ENCODE measurements at regions not wholly inside any gene's neighbourhood (a gene's known extent, or its start where the extent isn't known, plus 50 kb on each side); places are given as distances from the start of the nearest gene placed in this dataset.

DNA sequence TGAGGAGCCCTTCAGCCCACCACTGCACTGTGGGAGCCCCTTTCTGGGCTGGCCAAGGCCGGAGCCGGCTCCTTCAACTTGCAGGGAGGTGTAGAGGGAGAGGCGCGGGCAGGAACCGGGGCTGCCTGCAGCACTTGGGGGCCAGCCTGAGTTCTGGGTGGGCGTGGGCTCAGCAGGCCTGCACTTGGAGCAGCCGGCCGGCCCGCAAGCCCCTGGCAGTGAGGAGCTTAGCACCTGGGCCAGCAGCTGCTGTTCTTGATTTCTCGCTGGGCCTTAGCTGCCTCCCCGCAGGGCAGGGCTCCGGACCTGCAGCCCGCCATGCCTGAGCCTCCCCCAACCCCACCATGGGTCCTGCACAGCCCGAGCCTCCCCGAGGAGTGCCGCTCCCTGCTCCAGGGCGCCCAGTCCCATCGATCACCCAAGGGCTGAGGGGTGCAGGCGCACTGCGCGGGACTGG is 101.7 kb upstream of the ADGRB3 start:
- Histone ChIP-seq H3K36me3 (ENCODE audit: control insufficient read depth in 2 of 4, insufficient read depth in 4 of 4, low read length in 3 of 4) (no peaks in the 10 kb centered on the region), H3K23ac (ENCODE audit: insufficient read length) (no peak overlapping the region), H4K20me1 (replicated peaks in 1 of 2; ENCODE audit: control insufficient read depth in 1 of 2, insufficient read depth in 2 of 2, low read length in 2 of 2) (no peaks in the 10 kb centered on the region), H3K56ac (replicated peaks; ENCODE audit: insufficient read length, low read depth, low read length) (no peak overlapping the region), H4K8ac (ENCODE audit: extremely low read depth, insufficient read depth, low read length) (no peak overlapping the region), H2BK15ac (ENCODE audit: low read length) (no peak overlapping the region), H3K79me1 (ENCODE audit: low read depth, low read length) (no peaks in the 10 kb centered on the region), H2AK5ac (ENCODE audit: low read depth, low read length) (no peak overlapping the region), H3K9ac (replicated peaks in 1 of 4; ENCODE audit: extremely low read depth in 1 of 4, low read depth in 3 of 4, low read length in 3 of 4) (no peak overlapping the region), H3K27ac (ENCODE audit: low read depth, low read length) (no peak overlapping the region), H4K91ac (replicated peaks; ENCODE audit: insufficient read length, low read length) (no peak overlapping the region), H2BK120ac (replicated peaks; ENCODE audit: low read depth, low read length) (no peak overlapping the region), H3K4ac (replicated peaks; ENCODE audit: insufficient read length, low read depth, low read length) (no peak overlapping the region), H4K5ac (ENCODE audit: insufficient read length, low read depth, low read length) (no peak overlapping the region), H3K14ac (ENCODE audit: insufficient read length) (no peak overlapping the region), H3K4me3 (ENCODE audit: extremely low read depth in 1 of 4, insufficient read depth in 2 of 4, low read depth in 3 of 4, low read length in 4 of 4) (no peak overlapping the region), H2AFZ (ENCODE audit: low read length) (no peak overlapping the region), H3K4me1 (replicated peaks in 1 of 4; ENCODE audit: control insufficient read depth in 3 of 4, insufficient read depth in 4 of 4, low read length in 3 of 4) (no peaks in the 10 kb centered on the region), H3K4me2 (ENCODE audit: insufficient read depth in 1 of 2, low read depth in 2 of 2, low read length in 2 of 2) (no peak overlapping the region), H3K18ac (ENCODE audit: extremely low read depth, low read length) (no peak overlapping the region), H3K27me3 (replicated peaks in 1 of 4; ENCODE audit: control insufficient read depth in 3 of 4, extremely low read depth in 1 of 4, insufficient read depth in 3 of 4, low read length in 3 of 4) (no peaks in the 10 kb centered on the region), H2BK12ac (ENCODE audit: low read depth, low read length) (no peak overlapping the region), H3K23me2 (ENCODE audit: low read depth, low read length) (no peaks in the 10 kb centered on the region), H2BK5ac (ENCODE audit: low read depth, low read length) (no peak overlapping the region), H2BK20ac (ENCODE audit: low read length) (no peak overlapping the region), H3K9me3 (ENCODE audit: insufficient read depth in 2 of 2, low read depth in 1 of 2, low read length in 1 of 2) (peaks cover 1 to 7% of the 10 kb centered on the region in 2 experiments; a peak in 2 of 4 replicates), H3K79me2 (ENCODE audit: control insufficient read depth in 1 of 2, insufficient read depth in 2 of 2, low read length in 2 of 2) (no peaks in the 10 kb centered on the region)
- DNase-seq (ENCODE audit: low read depth in 1 of 2, low spot score in 2 of 2) (no peak), FAIRE-seq (no peak)
- ChIA-PET CTCF (ENCODE audit: partially characterized antibody) (interaction anchor here (0.6 to 1.1 kb wide), 2 partner anchors 35 to 112 kb away, joined by 3 to 4 read pairs; no protein-coding TSS in a partner anchor), POLR2A (ENCODE audit: partially characterized antibody) (no interaction called here)
- 100% methylated on average over 8 of the region's 21 CpGs; no CpG with 5 or more reads in 1 of the 2 experiments for WGBS, 2 experiments (ENCODE audit: extremely low coverage in 1 of 2, insufficient coverage in 1 of 2, insufficient read length in 1 of 2, insufficient replicate concordance in 2 of 2, low coverage in 1 of 2, low lambda C conversion rate in 2 of 2, missing lambda C conversion rate in 1 of 2)
- TF ChIP-seq BCL11A (IDR thresholded peaks at IDR 0.05; ENCODE audit: low read depth in 2 of 2, low read length in 2 of 2) (no peak), POLR2A (IDR thresholded peaks at IDR 0.05; ENCODE audit: control extremely low read depth in 1 of 2, low read depth in 2 of 2, low read length in 2 of 2) (no peak), CEBPB (IDR thresholded peaks at IDR 0.05; ENCODE audit: low read depth, low read length) (no peak), JUND (IDR thresholded peaks at IDR 0.05; ENCODE audit: low read length) (no peak), POLR2AphosphoS5 (IDR thresholded peaks at IDR 0.05; ENCODE audit: low read depth, low read length) (no peak), RAD21 (IDR thresholded peaks at IDR 0.05 in 1 of 2, conservative IDR thresholded peaks at IDR 0.05 in 1 of 2; ENCODE audit: low read depth in 2 of 2, low read length in 2 of 2) (no peak), POU5F1 (IDR thresholded peaks at IDR 0.05; ENCODE audit: low read depth, low read length) (no peak), SUZ12 (IDR thresholded peaks at IDR 0.05; ENCODE audit: low read length) (no peak), HDAC2 (IDR thresholded peaks at IDR 0.05; ENCODE audit: borderline replicate concordance in 1 of 2, low read depth in 2 of 2, low read length in 2 of 2) (no peak), SP1 (IDR thresholded peaks at IDR 0.05; ENCODE audit: low read depth, low read length) (no peak), EGR1 (IDR thresholded peaks at IDR 0.05; ENCODE audit: borderline replicate concordance, low read depth, low read length) (no peak), NANOG (IDR thresholded peaks at IDR 0.05; ENCODE audit: insufficient read depth, low read depth, low read length, poor library complexity, severe bottlenecking) (no peak)
- TF ChIP-seq, protein P1, sequence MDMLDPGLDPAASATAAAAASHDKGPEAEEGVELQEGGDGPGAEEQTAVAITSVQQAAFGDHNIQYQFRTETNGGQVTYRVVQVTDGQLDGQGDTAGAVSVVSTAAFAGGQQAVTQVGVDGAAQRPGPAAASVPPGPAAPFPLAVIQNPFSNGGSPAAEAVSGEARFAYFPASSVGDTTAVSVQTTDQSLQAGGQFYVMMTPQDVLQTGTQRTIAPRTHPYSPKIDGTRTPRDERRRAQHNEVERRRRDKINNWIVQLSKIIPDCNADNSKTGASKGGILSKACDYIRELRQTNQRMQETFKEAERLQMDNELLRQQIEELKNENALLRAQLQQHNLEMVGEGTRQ (IDR thresholded peaks at IDR 0.05; ENCODE audit: low read length): no peak
- TF ChIP-seq, protein P2, sequence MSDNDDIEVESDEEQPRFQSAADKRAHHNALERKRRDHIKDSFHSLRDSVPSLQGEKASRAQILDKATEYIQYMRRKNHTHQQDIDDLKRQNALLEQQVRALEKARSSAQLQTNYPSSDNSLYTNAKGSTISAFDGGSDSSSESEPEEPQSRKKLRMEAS (IDR thresholded peaks at IDR 0.05): no peak

Data from H1 (cell line).